ENCODE measurements at regions not wholly inside any gene's neighbourhood (a gene's known extent, or its start where the extent isn't known, plus 50 kb on each side); places are given as distances from the start of the nearest gene placed in this dataset.

DNA sequence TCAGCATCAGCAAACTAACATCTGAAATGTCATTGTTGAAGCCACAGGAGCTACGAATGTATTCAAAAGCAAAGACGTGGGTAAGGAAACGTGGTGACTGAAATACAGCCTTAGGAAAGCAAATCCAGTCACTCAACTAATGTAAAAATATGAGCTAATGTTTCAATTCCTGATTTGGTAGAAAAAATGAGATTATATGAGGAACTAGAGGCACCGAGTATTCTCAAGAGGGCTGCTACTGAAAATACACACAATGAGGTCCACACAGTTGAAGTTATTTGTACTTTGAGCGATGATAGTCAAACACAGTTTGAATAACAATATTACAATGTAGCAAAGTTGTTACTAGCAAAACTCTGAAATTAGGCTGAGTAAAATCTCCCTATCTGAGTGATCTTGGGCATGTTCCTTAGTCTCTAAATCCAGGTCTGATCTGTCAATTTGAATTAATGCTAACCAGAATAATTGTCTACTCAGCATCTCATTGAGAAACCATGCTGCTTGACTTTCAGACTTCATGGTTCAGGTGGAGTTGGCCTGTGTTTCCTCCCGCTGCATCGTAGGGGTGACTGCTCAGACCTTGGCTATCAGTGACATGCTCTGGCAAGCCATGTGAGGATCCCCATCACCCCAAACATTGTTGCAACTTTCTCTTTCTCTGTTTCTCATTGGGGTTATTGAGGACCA lies 467.1 kb upstream of the SOX5 start:
- no peak for DNase-seq (ENCODE audit: low spot score in 2 of 2)
- TF ChIP-seq, protein P1, sequence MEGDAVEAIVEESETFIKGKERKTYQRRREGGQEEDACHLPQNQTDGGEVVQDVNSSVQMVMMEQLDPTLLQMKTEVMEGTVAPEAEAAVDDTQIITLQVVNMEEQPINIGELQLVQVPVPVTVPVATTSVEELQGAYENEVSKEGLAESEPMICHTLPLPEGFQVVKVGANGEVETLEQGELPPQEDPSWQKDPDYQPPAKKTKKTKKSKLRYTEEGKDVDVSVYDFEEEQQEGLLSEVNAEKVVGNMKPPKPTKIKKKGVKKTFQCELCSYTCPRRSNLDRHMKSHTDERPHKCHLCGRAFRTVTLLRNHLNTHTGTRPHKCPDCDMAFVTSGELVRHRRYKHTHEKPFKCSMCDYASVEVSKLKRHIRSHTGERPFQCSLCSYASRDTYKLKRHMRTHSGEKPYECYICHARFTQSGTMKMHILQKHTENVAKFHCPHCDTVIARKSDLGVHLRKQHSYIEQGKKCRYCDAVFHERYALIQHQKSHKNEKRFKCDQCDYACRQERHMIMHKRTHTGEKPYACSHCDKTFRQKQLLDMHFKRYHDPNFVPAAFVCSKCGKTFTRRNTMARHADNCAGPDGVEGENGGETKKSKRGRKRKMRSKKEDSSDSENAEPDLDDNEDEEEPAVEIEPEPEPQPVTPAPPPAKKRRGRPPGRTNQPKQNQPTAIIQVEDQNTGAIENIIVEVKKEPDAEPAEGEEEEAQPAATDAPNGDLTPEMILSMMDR (IDR thresholded peaks at IDR 0.05) = no peak
- TF ChIP-seq POLR2A (IDR thresholded peaks at IDR 0.05) (no peak), EP300 (IDR thresholded peaks at IDR 0.05) (no peak)
- H3K4me3 ChIP-seq = no peak overlapping the region
- H3K4me1 ChIP-seq = peaks cover 0 to 4% (median 0%) of the 10 kb centered on the region in 4 donors
- H3K36me3 ChIP-seq = no peaks in the 10 kb centered on the region
- WGBS, 2 donors = 87 to 88% methylated on average over 7 of the region's 7 CpGs
- peaks cover 0 to 10% (median 0%) of the 10 kb centered on the region in 4 donors for H3K9me3 ChIP-seq
- no peak overlapping the region for H3K27ac ChIP-seq
- no peaks in the 10 kb centered on the region for H3K27me3 ChIP-seq

DNA sequence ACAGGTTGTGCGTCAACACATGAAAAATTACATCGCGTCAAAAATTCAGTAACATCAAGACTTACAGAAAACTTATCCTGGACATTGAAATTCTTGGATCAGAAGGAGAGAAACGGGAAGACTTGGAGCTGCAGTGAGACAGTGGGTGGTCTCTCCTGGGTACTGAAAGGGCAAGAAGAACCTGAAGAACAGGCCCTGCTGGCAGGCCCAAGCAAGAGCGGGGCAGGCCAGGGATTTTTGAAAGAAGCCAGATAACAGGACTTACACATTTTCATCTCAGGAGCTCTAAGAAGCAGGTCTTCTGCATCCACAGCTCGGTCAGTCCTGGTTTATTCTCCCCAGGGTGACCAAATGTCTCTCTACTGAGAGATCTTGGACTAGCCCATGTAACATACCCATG lies 466.5 kb upstream of the SOX5 start:
- peaks cover 0 to 4% (median 0%) of the 10 kb centered on the region in 4 donors for H3K4me1 ChIP-seq
- no peak overlapping the region for H3K4me3 ChIP-seq
- no peaks in the 10 kb centered on the region for H3K36me3 ChIP-seq
- no peak overlapping the region for H3K27ac ChIP-seq
- peaks cover 0 to 8% (median 0%) of the 10 kb centered on the region in 4 donors for H3K9me3 ChIP-seq
- H3K27me3 ChIP-seq = no peaks in the 10 kb centered on the region
- TF ChIP-seq EP300 (IDR thresholded peaks at IDR 0.05) (no peak), POLR2A (IDR thresholded peaks at IDR 0.05) (no peak)
- TF ChIP-seq, protein P1 (IDR thresholded peaks at IDR 0.05) = no peak
- WGBS, 2 donors = 93 to 94% methylated on average over 6 of the region's 6 CpGs
- DNase-seq (ENCODE audit: low spot score in 2 of 2) = no peak

DNA sequence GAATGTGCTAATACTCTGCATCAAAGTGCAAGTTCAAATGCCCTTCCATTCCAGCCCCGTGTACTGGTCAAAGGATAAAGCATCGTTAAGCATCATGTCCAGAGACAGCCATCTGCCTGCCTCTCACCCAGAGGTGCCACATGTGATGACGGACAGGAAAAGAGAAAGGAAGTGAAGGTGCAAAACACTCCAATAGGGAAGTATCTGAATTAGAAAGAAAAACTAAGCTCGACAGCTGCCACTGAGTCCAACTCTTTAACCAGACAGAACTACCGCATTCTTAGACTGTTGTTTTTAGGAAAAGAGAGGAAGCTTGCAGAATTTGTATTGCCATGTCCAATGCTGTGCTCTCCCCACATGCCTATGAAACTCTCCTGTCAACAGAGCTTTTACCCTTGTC lies 465.0 kb upstream of the SOX5 start:
- Histone ChIP-seq H3K4me3 (no peak overlapping the region), H3K9me3 (no peaks in the 10 kb centered on the region), H3K27me3 (no peaks in the 10 kb centered on the region), H3K36me3 (no peaks in the 10 kb centered on the region), H3K27ac (no peak overlapping the region), H3K4me1 (peaks cover 0 to 4% (median 0%) of the 10 kb centered on the region in 4 donors)
- TF ChIP-seq EP300 (IDR thresholded peaks at IDR 0.05) = no peak
- TF ChIP-seq POLR2A (IDR thresholded peaks at IDR 0.05) = no peak
- TF ChIP-seq, protein P1 (IDR thresholded peaks at IDR 0.05) = no peak
- WGBS, 2 donors = 33 to 35% methylated on average over 5 of the region's 5 CpGs
- DNase-seq (ENCODE audit: low spot score in 2 of 2) = no peak

DNA sequence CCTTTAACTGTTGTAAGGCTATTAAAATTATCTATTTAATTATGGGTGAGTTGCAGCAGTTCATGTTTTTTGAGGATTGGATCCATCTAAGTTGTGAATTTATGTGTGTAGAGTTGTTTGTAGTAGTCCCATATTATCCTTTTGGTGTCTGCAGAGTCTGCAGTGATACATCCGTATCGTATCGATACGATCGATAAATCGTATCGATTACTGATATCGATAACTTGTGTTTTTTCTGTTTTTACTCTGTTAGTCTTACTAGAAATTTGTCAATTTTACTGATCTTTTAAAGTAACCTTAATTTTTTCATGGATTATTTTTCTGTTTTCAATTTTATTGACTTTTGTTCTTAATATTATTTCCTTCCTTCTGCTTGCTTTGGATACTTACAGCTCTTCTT lies 462.5 kb upstream of the SOX5 start:
- 97% methylated on average over 8 of the region's 8 CpGs for WGBS, 2 donors
- no peak overlapping the region for H3K27ac ChIP-seq
- H3K4me1 ChIP-seq = peaks cover 0 to 4% (median 0%) of the 10 kb centered on the region in 4 donors
- no peaks in the 10 kb centered on the region for H3K27me3 ChIP-seq
- H3K36me3 ChIP-seq = no peaks in the 10 kb centered on the region
- no peak overlapping the region for H3K4me3 ChIP-seq
- DNase-seq (ENCODE audit: low spot score in 2 of 2) = no peak
- no peaks in the 10 kb centered on the region for H3K9me3 ChIP-seq
- TF ChIP-seq, protein P1 (IDR thresholded peaks at IDR 0.05) = no peak
- TF ChIP-seq POLR2A (IDR thresholded peaks at IDR 0.05) (no peak), EP300 (IDR thresholded peaks at IDR 0.05) (no peak)

DNA sequence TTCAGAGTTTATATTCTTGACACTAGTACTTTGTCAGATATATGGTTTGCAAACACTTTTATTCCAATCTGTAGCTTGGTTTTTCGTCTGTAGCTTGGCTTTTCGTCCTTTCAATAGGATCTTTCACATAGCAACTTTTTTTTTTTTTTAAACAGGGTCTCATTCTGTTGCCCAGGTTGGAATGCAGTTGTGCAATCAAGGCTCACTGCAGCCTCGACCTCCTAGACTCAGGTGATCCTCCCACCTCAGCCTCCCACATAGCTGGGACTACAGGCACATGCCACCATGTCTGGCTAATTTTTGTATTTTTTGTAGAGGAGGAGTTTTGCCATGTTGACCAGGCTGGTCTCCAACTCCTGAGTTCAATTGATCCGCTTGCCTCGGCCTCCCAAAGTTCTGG lies 460.4 kb upstream of the SOX5 start:
- Histone ChIP-seq H3K4me1 (peaks cover 0 to 4% (median 0%) of the 10 kb centered on the region in 4 donors), H3K36me3 (peaks cover 0 to 9% (median 0%) of the 10 kb centered on the region in 3 donors), H3K4me3 (no peak overlapping the region), H3K27ac (no peak overlapping the region), H3K27me3 (no peaks in the 10 kb centered on the region), H3K9me3 (no peaks in the 10 kb centered on the region)
- no peak for DNase-seq (ENCODE audit: low spot score in 2 of 2)
- TF ChIP-seq, protein P1 (IDR thresholded peaks at IDR 0.05) = no peak
- no peak for TF ChIP-seq EP300 (IDR thresholded peaks at IDR 0.05)
- no peak for TF ChIP-seq POLR2A (IDR thresholded peaks at IDR 0.05)
- WGBS, 2 donors = 90 to 91% methylated on average over 5 of the region's 5 CpGs
